Globus pallidus (tissue), 1 donor: ENCODE measurements at regions not wholly inside any gene's neighbourhood (a gene's known extent, or its start where the extent isn't known, plus 50 kb on each side); places are given as distances from the start of the nearest gene placed in this dataset.

ENCODE experiments used
- DNase-seq: peaks from one replicate; pipeline ENCODE4 v3.0.0-alpha.2; 2015; ENCODE audit warnings: low spot score

GRCh38 chr7:16978358-16979244, 96.8 kb upstream of the AGR3 start:
- no peak for DNase-seq

GRCh38 chr7:16980539-16980938, 98.8 kb upstream of the AGR3 start:
- DNase-seq, result no peak

- DNase-seq, result peak; percentile 67
Measured at GRCh38 chr7:16982640-16983350, 101.0 kb upstream of the AGR3 start.

- peak; percentile 67 for DNase-seq
Measured at GRCh38 chr7:16984375-16984774, 102.6 kb upstream of the AGR3 start.

GRCh38 chr7:16985621-16986020, 103.8 kb upstream of the AGR3 start:
- DNase-seq, result no peak

GRCh38 chr7:16986755-16987154, 105.0 kb upstream of the AGR3 start:
- no peak for DNase-seq

- DNase-seq, result peak; percentile 94
Measured at GRCh38 chr7:16989811-16990413, 108.1 kb upstream of the AGR3 start.

GRCh38 chr7:16991551-16991950, 109.8 kb upstream of the AGR3 start:
- no peak for DNase-seq

- no peak for DNase-seq
Measured at GRCh38 chr7:16993543-16993942, 111.8 kb upstream of the AGR3 start.

- DNase-seq, result no peak
Measured at GRCh38 chr7:16998481-16999051, 116.8 kb upstream of the AGR3 start.

- no peak for DNase-seq
Measured at GRCh38 chr7:16999541-17000267, 117.9 kb upstream of the AGR3 start.

- DNase-seq, result no peak
Measured at GRCh38 chr7:17005271-17005670, 123.5 kb upstream of the AGR3 start.

GRCh38 chr7:17007841-17008240, 126.1 kb upstream of the AGR3 start:
- DNase-seq, result no peak

- DNase-seq, result no peak
Measured at GRCh38 chr7:17009007-17009719, 127.4 kb upstream of the AGR3 start.

GRCh38 chr7:17009933-17010332, 128.2 kb upstream of the AGR3 start:
- DNase-seq, result no peak

- DNase-seq, result no peak
Measured at GRCh38 chr7:17010637-17011300, 129.0 kb upstream of the AGR3 start.

GRCh38 chr7:17013204-17013603, 131.4 kb upstream of the AGR3 start:
- DNase-seq, result no peak

GRCh38 chr7:17014686-17015085, 132.9 kb upstream of the AGR3 start:
- DNase-seq, result no peak

GRCh38 chr7:17015598-17016031, 133.8 kb upstream of the AGR3 start:
- DNase-seq, result no peak

- DNase-seq, result no peak
Measured at GRCh38 chr7:17016402-17017010, 134.7 kb upstream of the AGR3 start.
